Left lung (tissue), 4 donors: ENCODE measurements at regions not wholly inside any gene's neighbourhood (a gene's known extent, or its start where the extent isn't known, plus 50 kb on each side); places are given as distances from the start of the nearest gene placed in this dataset.

ENCODE experiments used
- ATAC-seq: fragments of 200-7000 bp; cut with Tn5 transposase; one replicate; pipeline ENCODE4 v1.9.1; 2020; ENCODE audit warnings: moderate library complexity
- DNase-seq, 4 donors: peaks; one replicate each; pipeline ENCODE4 v3.0.0-alpha.2; 2013 to 2020
- H3K27ac ChIP-seq, 2 donors: fragments of 200-600 bp; sonication (generic) in 1 of 2; one replicate each; pipeline versions ENCODE4 v1.5.0 to v1.8.0; 2020 to 2021
- H3K27me3 ChIP-seq, 2 donors: fragments of 200-600 bp; sonication (generic) in 1 of 2; one replicate each; pipeline versions ENCODE4 v1.5.0 to v1.8.0; 2020 to 2021
- H3K36me3 ChIP-seq, 2 donors: fragments of 200-600 bp; sonication (generic) in 1 of 2; one replicate each; pipeline versions ENCODE4 v1.5.0 to v1.8.0; 2020 to 2021
- H3K4me1 ChIP-seq, 2 donors: fragments of 200-600 bp; one replicate each; pipeline ENCODE4 v1.8.0; 2021
- H3K4me3 ChIP-seq, 2 donors: fragments of 200-600 bp; sonication (generic) in 1 of 2; one replicate each; pipeline versions ENCODE4 v1.5.0 to v1.8.0; 2020 to 2021; ENCODE audit warnings: mild to moderate bottlenecking in 1 of 2
- H3K9me3 ChIP-seq, 2 donors: fragments of 200-600 bp; sonication (generic) in 1 of 2; one replicate each; pipeline versions ENCODE4 v1.5.0 to v1.8.0; 2020 to 2021
- CTCF ChIP-seq, 2 donors: fragments of 200-600 bp; sonication (generic) in 1 of 2; IDR thresholded peaks; one replicate each; pipeline versions ENCODE4 v1.5.0 to v1.8.0; 2021; ENCODE audit warnings: antibody characterized with exemption in 2 of 2
- intact Hi-C, 2 donors: fragments of 100-400 bp; cut with DNase I; formaldehyde crosslinking; loops; one replicate each; pipeline versions ENCODE4 v1.11.2 to v1.14.2; 2022
- donor health status: DM: no; HTN: yes; CAD: no.
- donor health status: DM: no; HTN: no; CAD: no.

GRCh38 chr12:58302487-58303011 lies 361.2 kb downstream of the ATP23 start:
- ATAC-seq, result no peak
- no peaks in the 10 kb centered on the region for H3K27me3 ChIP-seq
- DNase-seq, result no peak
- H3K4me3 ChIP-seq, result no peak overlapping the region
- H3K27ac ChIP-seq, result no peak overlapping the region
- no peaks in the 10 kb centered on the region for H3K36me3 ChIP-seq
- intact Hi-C loops, result no loop called here
- no peaks in the 10 kb centered on the region for H3K4me1 ChIP-seq
- no peaks in the 10 kb centered on the region for H3K9me3 ChIP-seq
- TF ChIP-seq CTCF (IDR thresholded peaks at IDR 0.05), result no peak

DNA sequence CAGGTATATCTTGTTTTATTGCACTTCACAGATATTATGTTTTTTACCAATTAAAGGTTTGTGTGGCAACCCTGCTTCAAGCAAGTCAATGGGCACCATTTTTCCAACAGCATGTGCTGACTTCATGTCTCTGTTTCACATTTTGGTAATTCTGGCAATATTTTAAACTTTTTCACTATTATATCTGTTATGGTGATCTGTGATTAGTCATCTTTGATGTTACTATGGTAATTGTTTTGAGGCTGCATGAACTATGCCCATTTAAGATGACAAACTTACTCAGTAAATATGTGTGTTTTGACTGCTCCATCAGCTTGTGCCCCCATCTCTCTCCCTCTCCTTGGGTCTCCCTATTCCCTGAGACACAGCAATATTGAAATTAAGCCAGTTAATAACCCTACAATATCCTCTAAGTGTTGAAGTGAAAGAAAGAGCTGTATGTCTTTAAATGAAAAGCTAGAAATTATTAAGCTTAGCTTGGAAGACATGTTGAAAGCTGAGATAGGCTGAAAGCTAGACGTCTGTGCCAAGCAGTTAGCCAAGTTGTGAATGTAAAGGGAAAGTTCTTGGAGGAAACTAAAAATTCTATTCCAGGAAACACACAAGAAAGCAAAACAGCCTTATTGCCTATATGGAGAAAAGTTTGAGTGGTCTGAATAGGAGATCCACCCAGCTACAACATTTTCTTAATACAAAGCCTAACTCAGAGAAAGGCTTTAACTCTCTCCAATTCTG lies 365.1 kb downstream of the ATP23 start:
- Histone ChIP-seq H3K27ac (no peak overlapping the region), H3K4me3 (no peak overlapping the region), H3K4me1 (no peaks in the 10 kb centered on the region), H3K27me3 (no peaks in the 10 kb centered on the region), H3K9me3 (no peaks in the 10 kb centered on the region), H3K36me3 (no peaks in the 10 kb centered on the region)
- ATAC-seq, result no peak
- intact Hi-C loops, result no loop called here
- no peak for DNase-seq
- TF ChIP-seq CTCF (IDR thresholded peaks at IDR 0.05), result no peak

GRCh38 chr12:58309806-58310205 lies 368.4 kb downstream of the ATP23 start:
- DNase-seq (no peak), ATAC-seq (no peak)
- Histone ChIP-seq H3K27me3 (no peaks in the 10 kb centered on the region), H3K27ac (no peak overlapping the region), H3K36me3 (no peaks in the 10 kb centered on the region), H3K9me3 (no peaks in the 10 kb centered on the region), H3K4me3 (no peak overlapping the region), H3K4me1 (no peaks in the 10 kb centered on the region)
- intact Hi-C loops, result no loop called here
- TF ChIP-seq CTCF (IDR thresholded peaks at IDR 0.05), result no peak

DNA sequence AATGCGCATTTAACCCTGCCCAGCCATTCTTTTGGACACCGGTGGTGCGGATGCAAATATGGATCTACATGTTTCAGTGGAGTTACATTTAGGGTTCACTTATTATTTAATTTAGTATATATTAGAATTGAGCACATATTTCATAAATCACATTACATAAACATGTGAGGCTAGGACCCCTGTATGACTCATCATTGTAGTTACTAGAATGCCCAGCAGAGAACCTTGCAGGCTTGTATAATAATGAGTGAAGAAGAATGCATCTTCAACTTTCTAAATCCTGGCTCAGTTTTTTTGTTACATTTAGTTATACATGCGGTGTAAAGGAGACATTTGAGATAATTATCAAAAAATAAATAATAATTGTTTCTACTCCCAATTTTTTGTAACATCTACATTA lies 369.0 kb downstream of the ATP23 start:
- Histone ChIP-seq H3K27ac (peak overlapping the region; percentile 26 to 33), H3K36me3 (no peaks in the 10 kb centered on the region), H3K27me3 (no peaks in the 10 kb centered on the region), H3K4me1 (no peaks in the 10 kb centered on the region), H3K9me3 (no peaks in the 10 kb centered on the region), H3K4me3 (no peak overlapping the region)
- ATAC-seq (peak; percentile 39), DNase-seq (no peak)
- intact Hi-C loops, result no loop called here
- no peak for TF ChIP-seq CTCF (IDR thresholded peaks at IDR 0.05)

GRCh38 chr12:58310809-58311622 lies 369.6 kb downstream of the ATP23 start:
- ATAC-seq (peak; percentile 83), DNase-seq (no peak)
- Histone ChIP-seq H3K36me3 (no peaks in the 10 kb centered on the region), H3K4me3 (no peak overlapping the region), H3K27ac (peak overlapping the region; percentile 26 to 33), H3K4me1 (no peaks in the 10 kb centered on the region), H3K9me3 (no peaks in the 10 kb centered on the region), H3K27me3 (no peaks in the 10 kb centered on the region)
- intact Hi-C loops, result no loop called here
- no peak for TF ChIP-seq CTCF (IDR thresholded peaks at IDR 0.05)
